Neutrophil (primary cell): ENCODE measurements at regions not wholly inside any gene's neighbourhood (a gene's known extent, or its start where the extent isn't known, plus 50 kb on each side); places are given as distances from the start of the nearest gene placed in this dataset.

Source experiments
- H3K27ac ChIP-seq: fragments of 200-600 bp; sonication (generic); 2 replicates; pipeline ENCODE4 v1.5.1; 2016; ENCODE audit warnings: mild to moderate bottlenecking, moderate library complexity
- H3K27me3 ChIP-seq: fragments of 200-600 bp; sonication (generic); 2 replicates; pipeline ENCODE4 v1.6.0; 2016; ENCODE audit warnings: mild to moderate bottlenecking
- H3K36me3 ChIP-seq: fragments of 200-600 bp; sonication (generic); 2 replicates; pipeline ENCODE4 v1.5.1; 2017
- H3K4me1 ChIP-seq, 2 experiments: fragments of 200-600 bp in 1 of 2; sonication (generic) in 1 of 2; 1 replicate in 1 of 2; 2 replicates in 1 of 2; pipeline versions ENCODE4 v1.5.1 to v1.6.1; 2013 to 2016; ENCODE audit warnings: low read depth in 1 of 2, low read length in 1 of 2, mild to moderate bottlenecking in 1 of 2, moderate library complexity in 1 of 2; ENCODE audit not compliant: control insufficient read depth in 1 of 2, insufficient read depth in 1 of 2
- H3K4me3 ChIP-seq, 2 experiments: fragments of 200-600 bp in 1 of 2; sonication (generic) in 1 of 2; 1 replicate in 1 of 2; 2 replicates in 1 of 2; pipeline ENCODE4 v1.5.1; 2013 to 2016; ENCODE audit warnings: low read depth in 1 of 2, low read length in 1 of 2, mild to moderate bottlenecking in 1 of 2, moderate library complexity in 1 of 2
- H3K9me3 ChIP-seq: fragments of 200-600 bp; sonication (generic); 2 replicates; pipeline ENCODE4 v1.5.1; 2016
- TF ChIP-seq, protein P1 (sequence below): fragments of 200-600 bp; sonication (generic); IDR thresholded peaks from 2 replicates; pipeline ENCODE4 v1.5.1; 2016; ENCODE audit warnings: antibody characterized with exemption

DNA sequence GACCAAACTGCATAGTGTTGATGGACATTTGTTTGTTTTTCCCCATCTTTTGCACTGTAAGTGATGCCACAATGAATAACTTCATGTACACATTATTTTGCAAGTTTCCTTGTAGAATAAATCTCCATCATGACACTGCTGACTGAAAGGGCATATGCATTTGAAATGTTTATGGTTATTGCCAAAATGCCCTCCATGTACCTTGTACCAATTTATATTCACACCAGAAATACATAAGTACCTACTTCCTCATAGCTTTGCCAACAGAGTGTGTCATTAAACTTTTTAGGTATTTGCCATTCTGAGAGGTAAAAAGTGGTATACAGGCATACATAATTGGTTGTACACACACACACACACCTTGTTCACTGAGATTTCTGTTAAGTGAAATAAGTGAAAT, 361.0 kb upstream of the PCSK5 start:
- Histone ChIP-seq H3K27ac (no peak overlapping the region), H3K36me3 (no peaks in the 10 kb centered on the region), H3K4me3 (no peak overlapping the region), H3K4me1 (no peaks in the 10 kb centered on the region), H3K9me3 (no peaks in the 10 kb centered on the region), H3K27me3 (no peaks in the 10 kb centered on the region)
- TF ChIP-seq, protein P1, sequence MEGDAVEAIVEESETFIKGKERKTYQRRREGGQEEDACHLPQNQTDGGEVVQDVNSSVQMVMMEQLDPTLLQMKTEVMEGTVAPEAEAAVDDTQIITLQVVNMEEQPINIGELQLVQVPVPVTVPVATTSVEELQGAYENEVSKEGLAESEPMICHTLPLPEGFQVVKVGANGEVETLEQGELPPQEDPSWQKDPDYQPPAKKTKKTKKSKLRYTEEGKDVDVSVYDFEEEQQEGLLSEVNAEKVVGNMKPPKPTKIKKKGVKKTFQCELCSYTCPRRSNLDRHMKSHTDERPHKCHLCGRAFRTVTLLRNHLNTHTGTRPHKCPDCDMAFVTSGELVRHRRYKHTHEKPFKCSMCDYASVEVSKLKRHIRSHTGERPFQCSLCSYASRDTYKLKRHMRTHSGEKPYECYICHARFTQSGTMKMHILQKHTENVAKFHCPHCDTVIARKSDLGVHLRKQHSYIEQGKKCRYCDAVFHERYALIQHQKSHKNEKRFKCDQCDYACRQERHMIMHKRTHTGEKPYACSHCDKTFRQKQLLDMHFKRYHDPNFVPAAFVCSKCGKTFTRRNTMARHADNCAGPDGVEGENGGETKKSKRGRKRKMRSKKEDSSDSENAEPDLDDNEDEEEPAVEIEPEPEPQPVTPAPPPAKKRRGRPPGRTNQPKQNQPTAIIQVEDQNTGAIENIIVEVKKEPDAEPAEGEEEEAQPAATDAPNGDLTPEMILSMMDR = no peak

DNA sequence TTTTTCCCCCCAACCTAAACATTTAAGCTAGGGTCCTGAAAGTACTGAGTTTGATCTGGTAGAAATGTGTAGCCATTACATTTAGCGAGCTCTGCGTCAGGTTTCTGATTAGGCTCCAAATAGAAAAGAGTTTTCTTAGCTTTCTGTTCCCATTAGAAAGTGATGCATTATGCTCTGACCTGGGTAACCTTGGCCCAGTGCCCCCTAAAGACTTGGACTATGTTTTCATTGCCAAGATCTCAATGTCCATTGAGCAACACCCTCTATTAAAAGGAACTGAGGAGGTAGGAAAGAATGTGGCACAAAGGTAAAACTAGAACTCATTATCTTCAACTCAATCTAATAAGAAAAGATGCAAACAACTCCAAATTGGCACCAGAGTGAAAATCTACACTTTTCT, 358.9 kb upstream of the PCSK5 start:
- Histone ChIP-seq H3K4me3 (no peak overlapping the region), H3K4me1 (no peaks in the 10 kb centered on the region), H3K9me3 (no peaks in the 10 kb centered on the region), H3K27ac (no peak overlapping the region), H3K36me3 (no peaks in the 10 kb centered on the region), H3K27me3 (no peaks in the 10 kb centered on the region)
- TF ChIP-seq, protein P1 = no peak

DNA sequence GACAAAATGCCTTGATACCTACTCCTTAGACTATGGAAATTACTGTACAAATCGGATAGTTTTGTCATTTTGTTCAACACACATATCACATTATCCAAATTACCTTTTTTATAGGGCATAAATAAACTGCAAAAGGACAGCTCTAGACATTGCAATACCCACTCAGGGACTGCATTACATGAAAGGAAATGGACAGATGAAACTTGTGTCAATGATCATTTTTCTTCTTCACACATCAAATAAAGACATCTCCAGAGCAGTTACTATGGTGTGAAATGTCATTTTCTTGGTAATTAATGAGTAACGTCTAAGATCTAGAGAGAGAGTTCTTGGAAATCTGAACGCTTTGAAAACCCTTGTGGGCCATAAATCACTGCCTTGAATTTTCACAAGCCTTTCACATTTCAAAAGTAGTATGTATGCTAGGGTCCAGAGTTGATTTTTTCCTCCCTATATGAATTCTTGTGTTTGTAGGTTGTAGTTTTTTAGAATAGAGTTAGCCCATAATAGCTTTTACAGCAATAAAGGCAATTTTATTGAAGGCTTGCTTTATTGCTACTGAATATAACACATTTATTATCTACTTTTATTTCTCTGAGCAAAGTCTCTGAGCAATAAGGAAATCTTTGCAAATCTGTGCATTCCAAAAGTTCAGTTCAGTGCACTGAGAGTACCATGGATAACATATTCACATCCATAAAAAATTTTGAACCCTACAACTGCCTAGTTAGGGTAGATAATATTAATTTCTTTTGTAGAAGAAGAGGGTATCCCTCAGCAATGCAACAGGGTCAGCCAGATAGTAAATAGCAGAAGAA, 358.0 kb upstream of the PCSK5 start:
- Histone ChIP-seq H3K4me1 (no peaks in the 10 kb centered on the region), H3K9me3 (no peaks in the 10 kb centered on the region), H3K27ac (no peak overlapping the region), H3K4me3 (no peak overlapping the region), H3K27me3 (no peaks in the 10 kb centered on the region), H3K36me3 (no peaks in the 10 kb centered on the region)
- TF ChIP-seq, protein P1 = no peak

DNA sequence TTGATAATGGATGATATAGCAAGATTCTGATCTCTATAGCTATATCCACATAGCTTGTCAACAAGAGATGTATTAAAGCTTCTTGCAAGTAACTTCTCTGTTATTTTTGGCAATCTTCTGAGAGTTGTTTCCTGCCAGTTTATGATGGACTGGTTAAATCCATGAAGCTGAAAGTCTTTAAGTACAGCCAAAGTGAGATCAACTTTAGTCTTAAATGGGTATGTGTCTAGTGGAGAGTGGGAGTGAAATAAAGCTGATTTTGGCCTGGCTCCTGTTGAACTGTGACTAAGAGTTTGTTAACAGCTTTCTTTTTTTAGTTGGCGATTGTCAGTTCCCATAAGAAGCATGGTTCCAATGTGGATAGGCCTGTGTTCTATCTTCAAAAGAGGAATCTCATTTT, 350.9 kb upstream of the PCSK5 start:
- Histone ChIP-seq H3K36me3 (no peaks in the 10 kb centered on the region), H3K9me3 (no peaks in the 10 kb centered on the region), H3K4me3 (no peak overlapping the region), H3K27ac (no peak overlapping the region), H3K4me1 (no peaks in the 10 kb centered on the region), H3K27me3 (no peaks in the 10 kb centered on the region)
- TF ChIP-seq, protein P1 = no peak

DNA sequence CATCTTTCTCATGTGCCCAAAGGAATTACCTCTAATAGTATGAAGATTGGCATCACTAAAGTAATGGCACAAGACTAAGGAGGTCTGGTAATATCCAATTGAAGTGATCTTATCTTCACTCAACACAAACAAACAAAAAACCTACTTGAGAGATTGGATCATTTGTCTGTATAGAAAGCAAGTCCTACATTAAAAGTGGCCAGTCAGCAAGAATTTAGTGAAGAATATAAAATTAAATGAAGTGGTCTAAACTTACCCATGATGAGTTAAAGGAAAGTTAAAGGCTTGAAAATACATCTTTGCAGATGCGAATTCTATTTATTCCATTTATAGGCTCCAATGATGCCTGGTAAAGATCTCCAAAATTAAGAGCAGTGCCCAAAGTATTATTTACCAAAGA, 350.3 kb upstream of the PCSK5 start:
- no peaks in the 10 kb centered on the region for H3K27me3 ChIP-seq
- no peak overlapping the region for H3K4me3 ChIP-seq

More for the DNA sequence above, 350.3 kb upstream of the PCSK5 start:
- H3K36me3 ChIP-seq = no peaks in the 10 kb centered on the region
- no peaks in the 10 kb centered on the region for H3K9me3 ChIP-seq
- H3K4me1 ChIP-seq = no peaks in the 10 kb centered on the region
- no peak overlapping the region for H3K27ac ChIP-seq
- TF ChIP-seq, protein P1 = no peak
